SK-N-MC (cell line): ENCODE measurements at regions not wholly inside any gene's neighbourhood (a gene's known extent, or its start where the extent isn't known, plus 50 kb on each side); places are given as distances from the start of the nearest gene placed in this dataset.

Source experiments
- DNase-seq: peaks from one replicate; pipeline ENCODE4 v3.0.0-alpha.2; 2011; ENCODE audit warnings: low read depth, low spot score
- H3K27ac ChIP-seq: fragments of 200-600 bp; sonication (generic); 2 replicates; pipeline ENCODE4 v1.5.1; 2016; ENCODE audit warnings: mixed run types
- H3K36me3 ChIP-seq: fragments of 200-600 bp; sonication (generic); 2 replicates; pipeline ENCODE4 v1.6.1; 2017; ENCODE audit warnings: antibody characterized with exemption, low read length, mixed read lengths; ENCODE audit not compliant: insufficient read depth
- H3K4me3 ChIP-seq: fragments of 200-600 bp; sonication (generic); 2 replicates; pipeline ENCODE4 v1.5.1; 2016
- H3K9ac ChIP-seq: fragments of 200-600 bp; sonication (generic); 2 replicates; pipeline ENCODE4 v1.8.0; 2017; ENCODE audit warnings: mixed run types, mixed read lengths; ENCODE audit not compliant: insufficient read length
- H3K9me3 ChIP-seq: fragments of 200-600 bp; sonication (generic); 2 replicates; pipeline ENCODE4 v1.6.1; 2017; ENCODE audit warnings: low read depth, mild to moderate bottlenecking, antibody characterized with exemption, low read length, moderate library complexity, mixed read lengths
- EZH2 ChIP-seq: fragments of 200-600 bp; sonication (generic); IDR thresholded peaks from one replicate; pipeline ENCODE4 v1.6.1; 2017; ENCODE audit warnings: antibody characterized with exemption
- FOXP2 ChIP-seq: optimal IDR thresholded peaks from 2 replicates; pipeline ENCODE3; 2011; ENCODE audit warnings: mild to moderate bottlenecking, moderate library complexity; ENCODE audit not compliant: insufficient read depth; ENCODE audit errors: extremely low read length, control extremely low read depth
- POLR2AphosphoS5 ChIP-seq: IDR thresholded peaks from 2 replicates; pipeline ENCODE4 v1.6.1; 2012; ENCODE audit warnings: mild to moderate bottlenecking, low read depth, low read length, borderline replicate concordance

DNA sequence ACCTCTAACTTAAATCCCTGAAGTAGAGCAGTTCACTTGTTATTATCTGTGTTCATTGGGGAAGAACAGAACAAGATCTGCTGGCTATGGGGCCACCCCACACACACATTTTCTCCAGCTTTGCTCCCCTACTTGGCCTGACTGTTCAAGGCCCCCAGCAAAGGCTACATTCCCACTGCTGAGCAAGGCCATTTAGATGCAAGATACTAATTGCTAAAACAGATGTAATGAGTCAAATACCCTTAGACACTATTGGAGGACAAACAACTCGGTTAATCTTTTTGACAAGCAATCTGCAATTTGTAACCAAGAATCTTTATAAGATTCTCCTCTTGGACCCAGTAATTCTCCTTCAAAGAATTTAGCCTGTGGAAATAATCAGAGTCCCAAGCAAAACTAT is 67.7 kb downstream of the NAV1 start:
- no peak for TF ChIP-seq FOXP2
- no peak for TF ChIP-seq POLR2AphosphoS5
- TF ChIP-seq EZH2 = no peak
- no peak overlapping the region for H3K9ac ChIP-seq
- DNase-seq = no peak
- no peak overlapping the region for H3K4me3 ChIP-seq
- H3K36me3 ChIP-seq = no peaks in the 10 kb centered on the region
- no peak overlapping the region for H3K27ac ChIP-seq
- no peaks in the 10 kb centered on the region for H3K9me3 ChIP-seq

GRCh38 chr1:201608635-201609395 is 69.9 kb downstream of the NAV1 start:
- H3K9me3 ChIP-seq = no peaks in the 10 kb centered on the region
- no peak for TF ChIP-seq FOXP2
- no peak for TF ChIP-seq EZH2
- TF ChIP-seq POLR2AphosphoS5 = no peak
- no peak for DNase-seq
- H3K36me3 ChIP-seq = no peaks in the 10 kb centered on the region
- no peak overlapping the region for H3K27ac ChIP-seq
- H3K4me3 ChIP-seq = no peak overlapping the region
- H3K9ac ChIP-seq = no peak overlapping the region

DNA sequence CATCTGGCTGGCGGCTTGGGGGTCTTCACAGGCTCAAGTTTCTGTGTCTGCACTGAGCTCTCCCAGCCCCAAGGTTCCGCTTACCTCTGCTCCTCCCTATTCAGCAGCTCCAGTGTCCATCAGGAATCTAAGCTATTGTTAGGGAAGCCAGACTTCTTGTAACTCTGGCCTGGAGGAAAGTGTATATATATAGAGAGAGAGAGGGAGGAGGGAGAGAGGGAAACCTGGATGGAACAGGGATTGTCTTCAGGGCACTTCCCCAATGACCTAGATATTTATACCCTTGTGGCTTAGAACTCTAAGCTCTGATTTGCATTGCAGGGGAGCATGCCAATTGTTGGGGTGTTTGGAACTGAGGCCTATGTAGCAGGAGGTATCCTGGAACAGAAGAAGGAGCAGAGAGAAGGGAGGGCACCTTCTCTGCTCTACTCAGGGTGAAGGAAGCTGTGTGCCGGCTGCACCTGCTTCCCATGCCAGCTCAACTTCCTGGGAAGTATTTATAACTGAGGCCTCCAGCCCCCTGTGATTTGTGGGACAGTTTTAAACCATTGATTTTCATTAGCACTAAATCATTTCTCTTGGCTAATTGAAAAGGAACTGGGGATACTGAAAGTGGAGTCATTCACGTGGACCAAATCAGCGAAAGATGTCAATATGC is 70.9 kb downstream of the NAV1 start:
- no peak for TF ChIP-seq EZH2
- TF ChIP-seq FOXP2 = no peak
- no peak for TF ChIP-seq POLR2AphosphoS5
- no peaks in the 10 kb centered on the region for H3K36me3 ChIP-seq
- no peak overlapping the region for H3K9ac ChIP-seq
- H3K4me3 ChIP-seq = no peak overlapping the region
- no peaks in the 10 kb centered on the region for H3K9me3 ChIP-seq
- no peak for DNase-seq
- H3K27ac ChIP-seq = no peak overlapping the region

DNA sequence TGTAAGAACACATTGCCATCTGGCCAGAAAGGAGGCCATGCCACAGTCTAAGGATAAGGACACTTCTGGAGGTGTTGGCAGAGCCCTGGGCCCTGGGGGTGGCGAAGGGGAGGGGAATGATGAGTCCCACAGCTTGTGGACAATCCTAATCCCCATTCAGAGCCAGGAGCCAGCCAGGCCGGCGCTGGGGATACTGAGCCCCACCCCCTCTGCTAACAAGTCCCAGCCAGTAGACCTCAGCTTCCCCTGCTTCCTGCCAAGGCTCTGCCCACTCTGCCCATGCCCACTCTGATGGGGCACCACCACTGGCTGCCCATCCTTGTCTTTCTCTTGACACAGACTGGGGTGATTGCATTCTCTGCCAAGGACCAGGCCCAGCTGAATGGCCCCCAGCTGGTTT is 71.9 kb downstream of the NAV1 start:
- no peaks in the 10 kb centered on the region for H3K9me3 ChIP-seq
- H3K9ac ChIP-seq = no peak overlapping the region
- TF ChIP-seq FOXP2 (no peak), POLR2AphosphoS5 (no peak), EZH2 (no peak)
- H3K27ac ChIP-seq = no peak overlapping the region
- H3K36me3 ChIP-seq = no peaks in the 10 kb centered on the region
- H3K4me3 ChIP-seq = no peak overlapping the region
- no peak for DNase-seq

DNA sequence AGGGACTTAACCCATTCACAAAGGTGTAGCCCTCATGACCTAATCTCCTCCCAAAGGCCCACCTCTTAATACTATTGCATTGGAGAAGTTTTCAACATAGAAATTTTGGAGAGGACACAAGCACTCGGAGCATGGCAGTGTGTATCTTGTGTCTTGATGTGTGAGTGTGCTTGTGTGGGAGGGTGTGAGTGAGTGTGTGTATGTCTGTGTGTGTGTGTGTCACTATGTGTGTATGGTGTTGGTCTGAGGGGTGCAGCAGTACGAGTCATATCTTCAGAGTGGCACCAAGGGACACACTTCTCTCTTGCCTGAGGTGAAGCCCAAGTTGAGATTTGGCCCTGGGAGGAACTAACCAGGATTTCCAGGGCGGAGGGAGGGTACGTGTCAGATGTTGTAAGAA is 73.7 kb downstream of the NAV1 start:
- TF ChIP-seq FOXP2 (no peak), EZH2 (no peak), POLR2AphosphoS5 (no peak)
- H3K9me3 ChIP-seq = no peaks in the 10 kb centered on the region
- H3K9ac ChIP-seq = no peak overlapping the region
- no peak overlapping the region for H3K4me3 ChIP-seq
- no peak for DNase-seq
- H3K27ac ChIP-seq = no peak overlapping the region
- H3K36me3 ChIP-seq = no peaks in the 10 kb centered on the region

- no peak overlapping the region for H3K27ac ChIP-seq
- no peak for DNase-seq
- TF ChIP-seq EZH2 (no peak), FOXP2 (no peak), POLR2AphosphoS5 (no peak)
- H3K4me3 ChIP-seq = no peak overlapping the region
- no peaks in the 10 kb centered on the region for H3K36me3 ChIP-seq
- H3K9ac ChIP-seq = no peak overlapping the region
- H3K9me3 ChIP-seq = no peaks in the 10 kb centered on the region
These were observed 75.5 kb downstream of the NAV1 start for GRCh38 chr1:201614262-201615015.

- TF ChIP-seq EZH2 (no peak), POLR2AphosphoS5 (no peak), FOXP2 (no peak)
- DNase-seq = no peak
- no peak overlapping the region for H3K4me3 ChIP-seq
- H3K36me3 ChIP-seq = no peaks in the 10 kb centered on the region
- no peak overlapping the region for H3K27ac ChIP-seq
- H3K9me3 ChIP-seq = no peaks in the 10 kb centered on the region
- H3K9ac ChIP-seq = no peak overlapping the region
These were observed 78.2 kb downstream of the NAV1 start for GRCh38 chr1:201617157-201617556.

GRCh38 chr1:201618389-201618788 is 79.5 kb downstream of the NAV1 start:
- H3K36me3 ChIP-seq = no peaks in the 10 kb centered on the region
- no peak overlapping the region for H3K9ac ChIP-seq
- no peak overlapping the region for H3K4me3 ChIP-seq
- DNase-seq = no peak
- TF ChIP-seq FOXP2 (no peak), POLR2AphosphoS5 (no peak), EZH2 (no peak)
- no peak overlapping the region for H3K27ac ChIP-seq
- no peaks in the 10 kb centered on the region for H3K9me3 ChIP-seq

- H3K27ac ChIP-seq = no peak overlapping the region
- TF ChIP-seq POLR2AphosphoS5 (no peak), EZH2 (no peak), FOXP2 (no peak)
- no peak overlapping the region for H3K9ac ChIP-seq
- no peak overlapping the region for H3K4me3 ChIP-seq
- H3K9me3 ChIP-seq = no peaks in the 10 kb centered on the region
- no peaks in the 10 kb centered on the region for H3K36me3 ChIP-seq
- DNase-seq = no peak
These were observed 80.0 kb downstream of the NAV1 start for GRCh38 chr1:201618905-201619304.
